ENCODE measurements at regions not wholly inside any gene's neighbourhood (a gene's known extent, or its start where the extent isn't known, plus 50 kb on each side); places are given as distances from the start of the nearest gene placed in this dataset.

DNA sequence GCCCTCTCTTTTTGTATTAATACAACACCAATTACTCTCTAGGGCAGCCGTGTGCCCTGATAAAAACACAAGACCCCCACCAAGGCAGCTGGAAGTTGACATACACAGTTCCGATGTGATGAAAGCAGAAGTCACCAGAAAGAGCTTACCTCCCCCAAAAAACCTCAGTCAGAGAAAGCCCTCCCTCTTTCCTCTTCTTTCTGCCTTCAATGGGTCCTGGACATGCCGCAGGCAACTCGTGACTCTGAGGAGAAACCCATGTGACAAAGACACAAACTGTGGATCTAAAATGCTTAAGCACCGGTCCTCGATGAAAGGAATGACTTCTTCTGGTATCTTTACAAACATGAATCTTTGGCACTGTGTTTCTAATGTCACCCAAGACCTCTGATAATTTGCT lies 117.7 kb upstream of the CCDC28A start:
- no peak overlapping the region for H3K4me3 Mint-ChIP-seq
- H3K36me3 Mint-ChIP-seq (ENCODE audit: low read depth): no peaks in the 10 kb centered on the region
- H3K79me2 ChIP-seq (replicated peaks; ENCODE audit: insufficient read depth): peaks cover 23% of the 10 kb centered on the region
- no peaks in the 10 kb centered on the region for H3K27me3 Mint-ChIP-seq (ENCODE audit: insufficient read depth, low read depth, poor library complexity)
- no peak overlapping the region for H3K27ac ChIP-seq (ENCODE audit: low read depth)
- ATAC-seq: peak; percentile 45; the same call in 2 of the 3 replicates
- no peaks in the 10 kb centered on the region for H3K9me2 ChIP-seq (ENCODE audit: insufficient read depth)
- H4K20me1 ChIP-seq (replicated peaks; ENCODE audit: insufficient read depth): peaks cover 1% of the 10 kb centered on the region
- H3K4me2 ChIP-seq: no peak overlapping the region
- H3K27ac Mint-ChIP-seq: no peak overlapping the region
- H3K4me3 ChIP-seq: no peak overlapping the region
- TF ChIP-seq, protein P1, sequence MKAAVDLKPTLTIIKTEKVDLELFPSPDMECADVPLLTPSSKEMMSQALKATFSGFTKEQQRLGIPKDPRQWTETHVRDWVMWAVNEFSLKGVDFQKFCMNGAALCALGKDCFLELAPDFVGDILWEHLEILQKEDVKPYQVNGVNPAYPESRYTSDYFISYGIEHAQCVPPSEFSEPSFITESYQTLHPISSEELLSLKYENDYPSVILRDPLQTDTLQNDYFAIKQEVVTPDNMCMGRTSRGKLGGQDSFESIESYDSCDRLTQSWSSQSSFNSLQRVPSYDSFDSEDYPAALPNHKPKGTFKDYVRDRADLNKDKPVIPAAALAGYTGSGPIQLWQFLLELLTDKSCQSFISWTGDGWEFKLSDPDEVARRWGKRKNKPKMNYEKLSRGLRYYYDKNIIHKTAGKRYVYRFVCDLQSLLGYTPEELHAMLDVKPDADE (IDR thresholded peaks at IDR 0.05): no peak
- TF ChIP-seq CREB1 (CRISPR knock-in tag; IDR thresholded peaks at IDR 0.05; ENCODE audit: low read depth): no peak
- TF ChIP-seq EZH2 (IDR thresholded peaks at IDR 0.05; ENCODE audit: low read depth, unreplicated experiment): no peak
- TF ChIP-seq JUNB (IDR thresholded peaks at IDR 0.05; ENCODE audit: unreplicated experiment): no peak
- TF ChIP-seq EZH2phosphoT487 (IDR thresholded peaks at IDR 0.05; ENCODE audit: unreplicated experiment): no peak
- TF ChIP-seq, protein P2, sequence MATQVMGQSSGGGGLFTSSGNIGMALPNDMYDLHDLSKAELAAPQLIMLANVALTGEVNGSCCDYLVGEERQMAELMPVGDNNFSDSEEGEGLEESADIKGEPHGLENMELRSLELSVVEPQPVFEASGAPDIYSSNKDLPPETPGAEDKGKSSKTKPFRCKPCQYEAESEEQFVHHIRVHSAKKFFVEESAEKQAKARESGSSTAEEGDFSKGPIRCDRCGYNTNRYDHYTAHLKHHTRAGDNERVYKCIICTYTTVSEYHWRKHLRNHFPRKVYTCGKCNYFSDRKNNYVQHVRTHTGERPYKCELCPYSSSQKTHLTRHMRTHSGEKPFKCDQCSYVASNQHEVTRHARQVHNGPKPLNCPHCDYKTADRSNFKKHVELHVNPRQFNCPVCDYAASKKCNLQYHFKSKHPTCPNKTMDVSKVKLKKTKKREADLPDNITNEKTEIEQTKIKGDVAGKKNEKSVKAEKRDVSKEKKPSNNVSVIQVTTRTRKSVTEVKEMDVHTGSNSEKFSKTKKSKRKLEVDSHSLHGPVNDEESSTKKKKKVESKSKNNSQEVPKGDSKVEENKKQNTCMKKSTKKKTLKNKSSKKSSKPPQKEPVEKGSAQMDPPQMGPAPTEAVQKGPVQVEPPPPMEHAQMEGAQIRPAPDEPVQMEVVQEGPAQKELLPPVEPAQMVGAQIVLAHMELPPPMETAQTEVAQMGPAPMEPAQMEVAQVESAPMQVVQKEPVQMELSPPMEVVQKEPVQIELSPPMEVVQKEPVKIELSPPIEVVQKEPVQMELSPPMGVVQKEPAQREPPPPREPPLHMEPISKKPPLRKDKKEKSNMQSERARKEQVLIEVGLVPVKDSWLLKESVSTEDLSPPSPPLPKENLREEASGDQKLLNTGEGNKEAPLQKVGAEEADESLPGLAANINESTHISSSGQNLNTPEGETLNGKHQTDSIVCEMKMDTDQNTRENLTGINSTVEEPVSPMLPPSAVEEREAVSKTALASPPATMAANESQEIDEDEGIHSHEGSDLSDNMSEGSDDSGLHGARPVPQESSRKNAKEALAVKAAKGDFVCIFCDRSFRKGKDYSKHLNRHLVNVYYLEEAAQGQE (IDR thresholded peaks at IDR 0.05; ENCODE audit: unreplicated experiment): no peak
- no peak for TF ChIP-seq STAT1 (IDR thresholded peaks at IDR 0.05; ENCODE audit: unreplicated experiment)
- TF ChIP-seq, protein P3, sequence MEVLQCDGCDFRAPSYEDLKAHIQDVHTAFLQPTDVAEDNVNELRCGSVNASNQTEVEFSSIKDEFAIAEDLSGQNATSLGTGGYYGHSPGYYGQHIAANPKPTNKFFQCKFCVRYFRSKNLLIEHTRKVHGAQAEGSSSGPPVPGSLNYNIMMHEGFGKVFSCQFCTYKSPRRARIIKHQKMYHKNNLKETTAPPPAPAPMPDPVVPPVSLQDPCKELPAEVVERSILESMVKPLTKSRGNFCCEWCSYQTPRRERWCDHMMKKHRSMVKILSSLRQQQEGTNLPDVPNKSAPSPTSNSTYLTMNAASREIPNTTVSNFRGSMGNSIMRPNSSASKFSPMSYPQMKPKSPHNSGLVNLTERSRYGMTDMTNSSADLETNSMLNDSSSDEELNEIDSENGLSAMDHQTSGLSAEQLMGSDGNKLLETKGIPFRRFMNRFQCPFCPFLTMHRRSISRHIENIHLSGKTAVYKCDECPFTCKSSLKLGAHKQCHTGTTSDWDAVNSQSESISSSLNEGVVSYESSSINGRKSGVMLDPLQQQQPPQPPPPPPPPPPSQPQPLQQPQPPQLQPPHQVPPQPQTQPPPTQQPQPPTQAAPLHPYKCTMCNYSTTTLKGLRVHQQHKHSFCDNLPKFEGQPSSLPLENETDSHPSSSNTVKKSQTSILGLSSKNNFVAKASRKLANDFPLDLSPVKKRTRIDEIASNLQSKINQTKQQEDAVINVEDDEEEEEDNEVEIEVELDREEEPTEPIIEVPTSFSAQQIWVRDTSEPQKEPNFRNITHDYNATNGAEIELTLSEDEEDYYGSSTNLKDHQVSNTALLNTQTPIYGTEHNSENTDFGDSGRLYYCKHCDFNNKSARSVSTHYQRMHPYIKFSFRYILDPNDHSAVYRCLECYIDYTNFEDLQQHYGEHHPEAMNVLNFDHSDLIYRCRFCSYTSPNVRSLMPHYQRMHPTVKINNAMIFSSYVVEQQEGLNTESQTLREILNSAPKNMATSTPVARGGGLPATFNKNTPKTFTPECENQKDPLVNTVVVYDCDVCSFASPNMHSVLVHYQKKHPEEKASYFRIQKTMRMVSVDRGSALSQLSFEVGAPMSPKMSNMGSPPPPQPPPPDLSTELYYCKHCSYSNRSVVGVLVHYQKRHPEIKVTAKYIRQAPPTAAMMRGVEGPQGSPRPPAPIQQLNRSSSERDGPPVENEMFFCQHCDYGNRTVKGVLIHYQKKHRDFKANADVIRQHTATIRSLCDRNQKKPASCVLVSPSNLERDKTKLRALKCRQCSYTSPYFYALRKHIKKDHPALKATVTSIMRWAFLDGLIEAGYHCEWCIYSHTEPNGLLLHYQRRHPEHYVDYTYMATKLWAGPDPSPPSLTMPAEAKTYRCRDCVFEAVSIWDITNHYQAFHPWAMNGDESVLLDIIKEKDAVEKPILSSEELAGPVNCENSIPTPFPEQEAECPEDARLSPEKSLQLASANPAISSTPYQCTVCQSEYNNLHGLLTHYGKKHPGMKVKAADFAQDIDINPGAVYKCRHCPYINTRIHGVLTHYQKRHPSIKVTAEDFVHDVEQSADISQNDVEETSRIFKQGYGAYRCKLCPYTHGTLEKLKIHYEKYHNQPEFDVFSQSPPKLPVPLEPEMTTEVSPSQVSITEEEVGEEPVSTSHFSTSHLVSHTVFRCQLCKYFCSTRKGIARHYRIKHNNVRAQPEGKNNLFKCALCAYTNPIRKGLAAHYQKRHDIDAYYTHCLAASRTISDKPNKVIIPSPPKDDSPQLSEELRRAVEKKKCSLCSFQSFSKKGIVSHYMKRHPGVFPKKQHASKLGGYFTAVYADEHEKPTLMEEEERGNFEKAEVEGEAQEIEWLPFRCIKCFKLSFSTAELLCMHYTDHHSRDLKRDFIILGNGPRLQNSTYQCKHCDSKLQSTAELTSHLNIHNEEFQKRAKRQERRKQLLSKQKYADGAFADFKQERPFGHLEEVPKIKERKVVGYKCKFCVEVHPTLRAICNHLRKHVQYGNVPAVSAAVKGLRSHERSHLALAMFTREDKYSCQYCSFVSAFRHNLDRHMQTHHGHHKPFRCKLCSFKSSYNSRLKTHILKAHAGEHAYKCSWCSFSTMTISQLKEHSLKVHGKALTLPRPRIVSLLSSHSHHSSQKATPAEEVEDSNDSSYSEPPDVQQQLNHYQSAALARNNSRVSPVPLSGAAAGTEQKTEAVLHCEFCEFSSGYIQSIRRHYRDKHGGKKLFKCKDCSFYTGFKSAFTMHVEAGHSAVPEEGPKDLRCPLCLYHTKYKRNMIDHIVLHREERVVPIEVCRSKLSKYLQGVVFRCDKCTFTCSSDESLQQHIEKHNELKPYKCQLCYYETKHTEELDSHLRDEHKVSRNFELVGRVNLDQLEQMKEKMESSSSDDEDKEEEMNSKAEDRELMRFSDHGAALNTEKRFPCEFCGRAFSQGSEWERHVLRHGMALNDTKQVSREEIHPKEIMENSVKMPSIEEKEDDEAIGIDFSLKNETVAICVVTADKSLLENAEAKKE (CRISPR knock-in tag; IDR thresholded peaks at IDR 0.05): no peak
- no peak for TF ChIP-seq ZNF114 (CRISPR knock-in tag; IDR thresholded peaks at IDR 0.05)
- TF ChIP-seq, protein P4, sequence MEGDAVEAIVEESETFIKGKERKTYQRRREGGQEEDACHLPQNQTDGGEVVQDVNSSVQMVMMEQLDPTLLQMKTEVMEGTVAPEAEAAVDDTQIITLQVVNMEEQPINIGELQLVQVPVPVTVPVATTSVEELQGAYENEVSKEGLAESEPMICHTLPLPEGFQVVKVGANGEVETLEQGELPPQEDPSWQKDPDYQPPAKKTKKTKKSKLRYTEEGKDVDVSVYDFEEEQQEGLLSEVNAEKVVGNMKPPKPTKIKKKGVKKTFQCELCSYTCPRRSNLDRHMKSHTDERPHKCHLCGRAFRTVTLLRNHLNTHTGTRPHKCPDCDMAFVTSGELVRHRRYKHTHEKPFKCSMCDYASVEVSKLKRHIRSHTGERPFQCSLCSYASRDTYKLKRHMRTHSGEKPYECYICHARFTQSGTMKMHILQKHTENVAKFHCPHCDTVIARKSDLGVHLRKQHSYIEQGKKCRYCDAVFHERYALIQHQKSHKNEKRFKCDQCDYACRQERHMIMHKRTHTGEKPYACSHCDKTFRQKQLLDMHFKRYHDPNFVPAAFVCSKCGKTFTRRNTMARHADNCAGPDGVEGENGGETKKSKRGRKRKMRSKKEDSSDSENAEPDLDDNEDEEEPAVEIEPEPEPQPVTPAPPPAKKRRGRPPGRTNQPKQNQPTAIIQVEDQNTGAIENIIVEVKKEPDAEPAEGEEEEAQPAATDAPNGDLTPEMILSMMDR (conservative IDR thresholded peaks at IDR 0.05; ENCODE audit: low read depth in 2 of 2): no peak
- no peak for TF ChIP-seq ZNF331 (CRISPR knock-in tag; IDR thresholded peaks at IDR 0.05; ENCODE audit: low read depth)
- TF ChIP-seq POLR2AphosphoS5 (IDR thresholded peaks at IDR 0.05; ENCODE audit: low read depth): no peak
- TF ChIP-seq NANOG (IDR thresholded peaks at IDR 0.05; ENCODE audit: borderline replicate concordance): no peak
- no peaks in the 10 kb centered on the region for H3K36me3 ChIP-seq (ENCODE audit: insufficient read depth)
- no peaks in the 10 kb centered on the region for H3K9me3 Mint-ChIP-seq
- no peak overlapping the region for H2AFZ ChIP-seq
- DNase-seq (ENCODE audit: low spot score): peak; percentile 33
- H3F3A ChIP-seq (replicated peaks; ENCODE audit: low read depth): no peaks in the 10 kb centered on the region
- no peaks in the 10 kb centered on the region for H3K4me1 ChIP-seq (ENCODE audit: insufficient read depth)
- H3K4me1 Mint-ChIP-seq: peaks cover 25% of the 10 kb centered on the region
- no peaks in the 10 kb centered on the region for H3K27me3 ChIP-seq (ENCODE audit: insufficient read depth)

Measured in GM23338 (cell line).